Astrocyte (in vitro differentiated cells and primary cell): ENCODE measurements at regions not wholly inside any gene's neighbourhood (a gene's known extent, or its start where the extent isn't known, plus 50 kb on each side); places are given as distances from the start of the nearest gene placed in this dataset.

ENCODE experiments used
- DNase-seq: peaks from one replicate; pipeline ENCODE4 v3.0.0-alpha.2; 2010; ENCODE audit warnings: low read depth
- FAIRE-seq: peaks from 2 replicates; lab custom pipeline; 2011; peaks lifted over from hg19 to GRCh38; lab: Jason Lieb, UNC
- H2AFZ ChIP-seq: 2 replicates; pipeline ENCODE4 v1.6.0; 2012; ENCODE audit warnings: low read depth, low read length, inconsistent platforms
- H3K27ac ChIP-seq: 2 replicates; pipeline ENCODE4 v1.5.1; 2011; ENCODE audit warnings: low read depth, low read length, inconsistent platforms
- H3K27me3 ChIP-seq: 2 replicates; pipeline ENCODE4 v1.6.0; 2011; ENCODE audit warnings: low read length, inconsistent platforms; ENCODE audit not compliant: insufficient read depth
- H3K36me3 ChIP-seq: 2 replicates; pipeline ENCODE4 v1.5.1; 2011; ENCODE audit warnings: low read length, inconsistent platforms; ENCODE audit not compliant: insufficient read depth
- H3K4me1 ChIP-seq: 2 replicates; pipeline ENCODE4 v1.5.1; 2011; ENCODE audit warnings: low read length, inconsistent platforms; ENCODE audit not compliant: insufficient read depth
- H3K4me2 ChIP-seq: 2 replicates; pipeline ENCODE4 v1.6.0; 2012; ENCODE audit warnings: low read length, inconsistent platforms
- H3K4me3 ChIP-seq: 2 replicates; pipeline ENCODE4 v1.5.1; 2011; ENCODE audit warnings: low read depth, mild to moderate bottlenecking, low read length, inconsistent platforms; ENCODE audit not compliant: insufficient read depth
- H3K79me2 ChIP-seq: 2 replicates; pipeline ENCODE4 v1.6.0; 2012; ENCODE audit warnings: mild to moderate bottlenecking, low read length, inconsistent platforms; ENCODE audit not compliant: insufficient read depth
- H3K9ac ChIP-seq: 2 replicates; pipeline ENCODE4 v1.6.0; 2012; ENCODE audit warnings: mild to moderate bottlenecking, low read length, inconsistent platforms
- H3K9me3 ChIP-seq: 2 replicates; pipeline ENCODE4 v1.5.1; 2012; ENCODE audit warnings: low read depth, mild to moderate bottlenecking, low read length, inconsistent platforms; ENCODE audit not compliant: insufficient read depth
- H4K20me1 ChIP-seq: 2 replicates; pipeline ENCODE4 v1.6.0; 2012; ENCODE audit warnings: low read length, inconsistent platforms; ENCODE audit not compliant: insufficient read depth
- H3K27ac Mint-ChIP-seq: one replicate; pipeline ENCODE4 v1.8.0; 2021; ENCODE audit warnings: mild to moderate bottlenecking, mixed read lengths; ENCODE audit not compliant: unreplicated experiment
- H3K27me3 Mint-ChIP-seq: one replicate; pipeline ENCODE4 v1.8.0; 2021; ENCODE audit warnings: low read depth, mixed read lengths; ENCODE audit not compliant: unreplicated experiment
- H3K36me3 Mint-ChIP-seq: one replicate; pipeline ENCODE4 v1.8.0; 2021; ENCODE audit warnings: low read depth, mixed read lengths; ENCODE audit not compliant: unreplicated experiment
- H3K4me1 Mint-ChIP-seq: one replicate; pipeline ENCODE4 v1.8.0; 2021; ENCODE audit warnings: low read depth, mixed read lengths; ENCODE audit not compliant: unreplicated experiment
- H3K4me3 Mint-ChIP-seq: one replicate; pipeline ENCODE4 v1.8.0; 2021; ENCODE audit warnings: mild to moderate bottlenecking, moderate library complexity, mixed read lengths; ENCODE audit not compliant: unreplicated experiment
- H3K9me3 Mint-ChIP-seq: one replicate; pipeline ENCODE4 v1.8.0; 2021; ENCODE audit warnings: mild to moderate bottlenecking, mixed read lengths; ENCODE audit not compliant: unreplicated experiment
- CTCF ChIP-seq: IDR thresholded peaks from 2 replicates; pipeline ENCODE4 v1.5.1; 2011; ENCODE audit warnings: low read depth, mild to moderate bottlenecking, inconsistent platforms, low read length, moderate library complexity; ENCODE audit not compliant: insufficient read depth
- EZH2 ChIP-seq: IDR thresholded peaks from 2 replicates; pipeline ENCODE4 v1.6.1; 2012; ENCODE audit warnings: mild to moderate bottlenecking, low read length, inconsistent platforms; ENCODE audit not compliant: insufficient read depth

GRCh38 chrX:6440648-6441047, 94.3 kb downstream of the VCX3A start:
- H3K4me2 ChIP-seq: no peak overlapping the region
- H3K36me3 ChIP-seq: no peaks in the 10 kb centered on the region
- no peak overlapping the region for H3K9ac ChIP-seq
- DNase-seq (no peak), FAIRE-seq (no peak)
- Mint-ChIP-seq H3K4me1 (peaks cover under 1% of the 10 kb centered on the region), H3K27ac (no peak overlapping the region), H3K9me3 (no peaks in the 10 kb centered on the region), H3K27me3 (no peaks in the 10 kb centered on the region), H3K36me3 (no peaks in the 10 kb centered on the region), H3K4me3 (no peak overlapping the region)
- H3K79me2 ChIP-seq: no peaks in the 10 kb centered on the region
- no peaks in the 10 kb centered on the region for H3K9me3 ChIP-seq
- no peak overlapping the region for H3K27ac ChIP-seq
- H2AFZ ChIP-seq: no peak overlapping the region
- no peaks in the 10 kb centered on the region for H4K20me1 ChIP-seq
- H3K4me3 ChIP-seq: no peak overlapping the region
- H3K27me3 ChIP-seq: no peaks in the 10 kb centered on the region
- H3K4me1 ChIP-seq: no peaks in the 10 kb centered on the region
- no peak for TF ChIP-seq EZH2
- TF ChIP-seq CTCF: no peak

DNA sequence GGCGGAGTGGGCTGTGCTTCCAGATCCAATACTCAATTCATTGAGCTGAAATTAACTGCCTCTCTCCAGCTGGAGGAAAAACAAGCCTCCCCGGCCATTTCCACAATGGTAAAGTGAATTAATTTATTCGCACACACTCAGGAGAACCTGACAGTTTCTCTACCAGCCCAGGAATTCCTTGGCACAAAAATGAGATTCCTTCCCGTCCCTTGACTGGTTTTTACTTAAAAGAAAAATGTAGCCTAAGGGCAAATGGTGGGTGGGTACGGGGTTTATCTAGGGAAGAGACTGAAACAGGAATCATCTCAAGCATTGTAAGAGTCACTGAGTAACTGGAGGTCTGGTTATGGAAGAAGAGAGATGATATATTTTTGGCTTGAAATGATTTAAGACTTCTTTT, 102.7 kb downstream of the VCX3A start:
- DNase-seq (no peak), FAIRE-seq (no peak)
- Mint-ChIP-seq H3K4me1 (no peaks in the 10 kb centered on the region), H3K27me3 (no peaks in the 10 kb centered on the region), H3K9me3 (no peaks in the 10 kb centered on the region), H3K36me3 (no peaks in the 10 kb centered on the region), H3K4me3 (no peak overlapping the region), H3K27ac (no peak overlapping the region)
- no peak overlapping the region for H3K9ac ChIP-seq
- no peak for TF ChIP-seq EZH2
- no peak for TF ChIP-seq CTCF
- no peak overlapping the region for H3K4me3 ChIP-seq
- H3K79me2 ChIP-seq: no peaks in the 10 kb centered on the region
- no peaks in the 10 kb centered on the region for H3K4me1 ChIP-seq
- no peak overlapping the region for H3K4me2 ChIP-seq
- H3K9me3 ChIP-seq: no peaks in the 10 kb centered on the region
- H3K27ac ChIP-seq: no peak overlapping the region
- no peaks in the 10 kb centered on the region for H3K27me3 ChIP-seq
- H4K20me1 ChIP-seq: no peaks in the 10 kb centered on the region
- H3K36me3 ChIP-seq: no peaks in the 10 kb centered on the region
- H2AFZ ChIP-seq: no peak overlapping the region

- Mint-ChIP-seq H3K27ac (no peak overlapping the region), H3K36me3 (no peaks in the 10 kb centered on the region), H3K9me3 (no peaks in the 10 kb centered on the region), H3K4me3 (no peak overlapping the region), H3K27me3 (no peaks in the 10 kb centered on the region), H3K4me1 (no peaks in the 10 kb centered on the region)
- FAIRE-seq: no peak
- no peak overlapping the region for H3K9ac ChIP-seq
- no peaks in the 10 kb centered on the region for H3K36me3 ChIP-seq
- DNase-seq: no peak
- H2AFZ ChIP-seq: no peak overlapping the region
- no peak overlapping the region for H3K4me3 ChIP-seq
- TF ChIP-seq CTCF: no peak
- no peak for TF ChIP-seq EZH2
- no peaks in the 10 kb centered on the region for H3K79me2 ChIP-seq
- H3K27ac ChIP-seq: no peak overlapping the region
- no peaks in the 10 kb centered on the region for H4K20me1 ChIP-seq
- no peaks in the 10 kb centered on the region for H3K9me3 ChIP-seq
- no peaks in the 10 kb centered on the region for H3K4me1 ChIP-seq
- H3K4me2 ChIP-seq: no peak overlapping the region
- H3K27me3 ChIP-seq: no peaks in the 10 kb centered on the region
These were observed 127.4 kb downstream of the VCX3A start for GRCh38 chrX:6407542-6407941.
